Nephron (organoid): ENCODE measurements at regions not wholly inside any gene's neighbourhood (a gene's known extent, or its start where the extent isn't known, plus 50 kb on each side); places are given as distances from the start of the nearest gene placed in this dataset.

Experiments used
- H3K27ac Mint-ChIP-seq, 3 experiments: 2 replicates each; pipeline ENCODE4 v1.8.0; 2020; ENCODE audit warnings: mixed read lengths in 3 of 3, mild to moderate bottlenecking in 2 of 3, moderate library complexity in 1 of 3
- H3K27me3 Mint-ChIP-seq: 2 replicates; pipeline ENCODE4 v1.8.0; 2021; ENCODE audit warnings: low read depth, mild to moderate bottlenecking, moderate library complexity, mixed read lengths
- H3K36me3 Mint-ChIP-seq: 2 replicates; pipeline ENCODE4 v1.8.0; 2020; ENCODE audit warnings: low read depth, mixed read lengths
- H3K4me1 Mint-ChIP-seq: 2 replicates; pipeline ENCODE4 v1.8.0; 2020; ENCODE audit warnings: mixed read lengths
- H3K4me3 Mint-ChIP-seq, 3 experiments: 2 replicates each; pipeline ENCODE4 v1.8.0; 2020; ENCODE audit warnings: mild to moderate bottlenecking in 3 of 3, mixed read lengths in 3 of 3, moderate library complexity in 2 of 3
- H3K9me3 Mint-ChIP-seq: 2 replicates; pipeline ENCODE4 v1.8.0; 2020; ENCODE audit warnings: mixed read lengths
- TF ChIP-seq, protein P1 (sequence below), 3 experiments: fragments of 200-600 bp; sonication (generic); IDR thresholded peaks; one replicate each; pipeline ENCODE4 v1.5.0; 2021; ENCODE audit warnings: antibody characterized with exemption in 3 of 3; ENCODE audit not compliant: unreplicated experiment in 3 of 3

DNA sequence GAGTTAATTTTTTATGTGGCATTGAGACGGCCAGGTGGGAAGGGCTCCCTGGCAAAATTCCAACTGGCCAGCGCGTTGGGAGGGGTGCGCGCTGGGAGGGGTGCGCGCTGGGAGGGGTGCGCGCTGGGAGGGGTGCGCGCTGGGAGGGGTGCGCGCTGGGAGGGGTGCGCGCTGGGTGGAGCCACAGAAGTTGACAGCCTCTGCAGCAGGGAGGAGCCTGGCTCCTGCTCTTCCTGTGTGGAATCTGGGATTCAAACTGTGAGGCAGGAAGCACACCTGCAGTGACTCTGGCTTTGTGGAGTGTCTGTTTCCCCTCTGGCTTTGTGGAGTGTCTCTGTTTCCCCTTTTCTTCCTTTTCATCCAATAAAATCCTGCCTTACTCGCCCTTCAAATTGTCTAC lies 147.9 kb upstream of the CBLN2 start:
- TF ChIP-seq, protein P1, sequence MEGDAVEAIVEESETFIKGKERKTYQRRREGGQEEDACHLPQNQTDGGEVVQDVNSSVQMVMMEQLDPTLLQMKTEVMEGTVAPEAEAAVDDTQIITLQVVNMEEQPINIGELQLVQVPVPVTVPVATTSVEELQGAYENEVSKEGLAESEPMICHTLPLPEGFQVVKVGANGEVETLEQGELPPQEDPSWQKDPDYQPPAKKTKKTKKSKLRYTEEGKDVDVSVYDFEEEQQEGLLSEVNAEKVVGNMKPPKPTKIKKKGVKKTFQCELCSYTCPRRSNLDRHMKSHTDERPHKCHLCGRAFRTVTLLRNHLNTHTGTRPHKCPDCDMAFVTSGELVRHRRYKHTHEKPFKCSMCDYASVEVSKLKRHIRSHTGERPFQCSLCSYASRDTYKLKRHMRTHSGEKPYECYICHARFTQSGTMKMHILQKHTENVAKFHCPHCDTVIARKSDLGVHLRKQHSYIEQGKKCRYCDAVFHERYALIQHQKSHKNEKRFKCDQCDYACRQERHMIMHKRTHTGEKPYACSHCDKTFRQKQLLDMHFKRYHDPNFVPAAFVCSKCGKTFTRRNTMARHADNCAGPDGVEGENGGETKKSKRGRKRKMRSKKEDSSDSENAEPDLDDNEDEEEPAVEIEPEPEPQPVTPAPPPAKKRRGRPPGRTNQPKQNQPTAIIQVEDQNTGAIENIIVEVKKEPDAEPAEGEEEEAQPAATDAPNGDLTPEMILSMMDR (IDR thresholded peaks at IDR 0.05; ENCODE audit: unreplicated experiment in 3 of 3), result no peak
- Mint-ChIP-seq H3K4me1 (peaks cover 21% of the 10 kb centered on the region), H3K9me3 (no peaks in the 10 kb centered on the region), H3K27ac (peak overlapping the region; percentile 33 to 55 (median 33)), H3K4me3 (peak overlapping the region; percentile 66 to 70 (median 68)), H3K36me3 (no peaks in the 10 kb centered on the region), H3K27me3 (no peaks in the 10 kb centered on the region)

- no peak overlapping the region for H3K4me3 Mint-ChIP-seq
- H3K9me3 Mint-ChIP-seq, result no peaks in the 10 kb centered on the region
- H3K36me3 Mint-ChIP-seq, result no peaks in the 10 kb centered on the region
- H3K27ac Mint-ChIP-seq, result no peak overlapping the region
- no peaks in the 10 kb centered on the region for H3K27me3 Mint-ChIP-seq
- TF ChIP-seq, protein P1 (IDR thresholded peaks at IDR 0.05; ENCODE audit: unreplicated experiment in 3 of 3), result no peak
- H3K4me1 Mint-ChIP-seq, result peaks cover 10% of the 10 kb centered on the region
Observed at GRCh38 chr18:72687736-72688135, 143.6 kb upstream of the CBLN2 start.

DNA sequence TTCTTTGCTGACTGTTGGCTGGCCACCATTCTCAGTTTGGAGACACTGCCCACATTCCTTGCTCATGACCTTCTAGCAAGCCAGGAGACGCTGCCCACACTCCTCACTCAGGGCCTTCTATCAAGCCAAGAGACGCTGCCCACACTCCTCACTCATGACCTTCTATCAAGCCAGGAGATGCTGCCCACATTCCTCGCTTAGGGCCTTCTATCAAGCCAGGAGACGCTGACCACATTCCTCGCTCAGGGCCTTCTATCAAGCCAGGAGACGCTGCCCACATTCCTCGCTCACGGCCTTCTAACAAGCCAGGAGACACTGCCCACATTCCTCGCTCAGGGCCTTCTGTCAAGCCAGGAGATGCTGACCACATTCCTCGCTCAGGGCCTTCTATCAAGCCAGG lies 131.3 kb upstream of the CBLN2 start:
- H3K27me3 Mint-ChIP-seq, result no peaks in the 10 kb centered on the region
- TF ChIP-seq, protein P1 (IDR thresholded peaks at IDR 0.05; ENCODE audit: unreplicated experiment in 3 of 3), result no peak
- H3K9me3 Mint-ChIP-seq, result no peaks in the 10 kb centered on the region
- no peak overlapping the region for H3K4me3 Mint-ChIP-seq
- H3K27ac Mint-ChIP-seq, result peak overlapping the region; percentile 29 to 84 (median 36)
- H3K4me1 Mint-ChIP-seq, result peaks cover 10% of the 10 kb centered on the region
- H3K36me3 Mint-ChIP-seq, result no peaks in the 10 kb centered on the region

- H3K9me3 Mint-ChIP-seq, result no peaks in the 10 kb centered on the region
- no peaks in the 10 kb centered on the region for H3K27me3 Mint-ChIP-seq
- no peak overlapping the region for H3K27ac Mint-ChIP-seq
- peaks cover 10% of the 10 kb centered on the region for H3K4me1 Mint-ChIP-seq
- H3K4me3 Mint-ChIP-seq, result no peak overlapping the region
- H3K36me3 Mint-ChIP-seq, result no peaks in the 10 kb centered on the region
- TF ChIP-seq, protein P1 (IDR thresholded peaks at IDR 0.05; ENCODE audit: unreplicated experiment in 3 of 3), result no peak
Observed at GRCh38 chr18:72674710-72675109, 130.6 kb upstream of the CBLN2 start.

GRCh38 chr18:72673242-72673641 lies 129.1 kb upstream of the CBLN2 start:
- H3K27ac Mint-ChIP-seq, result no peak overlapping the region
- no peaks in the 10 kb centered on the region for H3K9me3 Mint-ChIP-seq
- TF ChIP-seq, protein P1 (IDR thresholded peaks at IDR 0.05; ENCODE audit: unreplicated experiment in 3 of 3), result no peak
- peaks cover 10% of the 10 kb centered on the region for H3K4me1 Mint-ChIP-seq
- H3K4me3 Mint-ChIP-seq, result no peak overlapping the region
- no peaks in the 10 kb centered on the region for H3K27me3 Mint-ChIP-seq
- H3K36me3 Mint-ChIP-seq, result no peaks in the 10 kb centered on the region

DNA sequence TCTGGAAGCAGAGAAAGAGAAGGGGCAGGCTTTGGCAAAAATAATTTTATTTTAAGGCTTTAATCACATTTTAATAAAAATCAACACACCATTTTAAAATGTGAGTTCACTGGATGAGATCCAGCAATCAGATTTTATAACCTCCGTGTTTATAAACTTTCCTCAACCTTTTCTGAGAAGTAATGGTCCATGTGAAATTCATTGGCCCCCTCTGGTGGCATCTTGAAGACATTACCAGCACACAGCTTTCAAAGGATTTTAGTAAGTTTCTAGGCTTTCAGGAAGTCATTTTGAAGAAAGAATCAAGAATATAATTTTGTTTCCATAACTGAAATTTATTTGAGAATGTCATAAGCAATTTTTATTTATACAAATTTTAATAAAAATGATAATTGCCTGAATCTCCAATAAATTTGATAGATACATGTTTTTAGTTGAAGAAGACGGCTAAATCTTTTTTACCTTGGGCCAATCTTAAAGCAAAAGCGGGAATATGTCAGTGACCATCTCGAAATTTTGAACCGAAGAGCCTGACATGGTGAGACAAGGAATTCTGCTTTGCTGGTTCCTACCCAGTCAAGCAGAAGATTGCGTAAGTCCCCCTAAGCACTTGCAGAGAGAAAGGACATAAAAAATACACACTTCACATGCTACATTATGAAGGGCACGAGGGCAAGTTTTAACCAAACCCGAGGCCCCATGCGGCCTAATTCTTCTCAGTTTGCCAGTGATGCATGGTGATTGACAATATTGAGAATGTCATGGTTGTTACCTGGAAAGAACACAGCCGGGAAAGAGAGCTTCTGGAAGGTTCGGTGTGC lies 128.4 kb upstream of the CBLN2 start:
- peaks cover 10% of the 10 kb centered on the region for H3K4me1 Mint-ChIP-seq
- no peaks in the 10 kb centered on the region for H3K9me3 Mint-ChIP-seq
- TF ChIP-seq, protein P1 (IDR thresholded peaks at IDR 0.05; ENCODE audit: unreplicated experiment in 3 of 3), result peak; percentile 70 to 86 (median 75)
- peak overlapping the region in 1 of 3 experiments; percentile 33 for H3K27ac Mint-ChIP-seq
- no peaks in the 10 kb centered on the region for H3K36me3 Mint-ChIP-seq
- no peak overlapping the region for H3K4me3 Mint-ChIP-seq
- H3K27me3 Mint-ChIP-seq, result no peaks in the 10 kb centered on the region
